Activated T-helper 1 cell treated with Interleukin-2 at 50 U/mL for 16 hours (primary cell): ENCODE measurements at regions not wholly inside any gene's neighbourhood (a gene's known extent, or its start where the extent isn't known, plus 50 kb on each side); places are given as distances from the start of the nearest gene placed in this dataset.

Source experiments
- DNase-seq: peaks from one replicate; pipeline ENCODE4 v3.0.0-alpha.2; 2020; ENCODE audit warnings: low read depth

- no peak for DNase-seq
Measured at GRCh38 chr10:43898592-43898991, 249.9 kb upstream of the ZNF32 start.

GRCh38 chr10:43897765-43898419 lies 249.2 kb upstream of the ZNF32 start:
- no peak for DNase-seq

GRCh38 chr10:43892062-43892770 lies 243.5 kb upstream of the ZNF32 start:
- DNase-seq = no peak

- DNase-seq = no peak
Measured at GRCh38 chr10:43891241-43891640, 242.6 kb upstream of the ZNF32 start.

- DNase-seq = no peak
Measured at GRCh38 chr10:43890124-43890523, 241.4 kb upstream of the ZNF32 start.

GRCh38 chr10:43888586-43888985 lies 239.9 kb upstream of the ZNF32 start:
- DNase-seq = no peak

- no peak for DNase-seq
Measured at GRCh38 chr10:43885842-43886241, 237.2 kb upstream of the ZNF32 start.

GRCh38 chr10:43885252-43885651 lies 236.6 kb upstream of the ZNF32 start:
- DNase-seq = no peak

- DNase-seq = no peak
Measured at GRCh38 chr10:43884501-43885105, 235.9 kb upstream of the ZNF32 start.

- DNase-seq = no peak
Measured at GRCh38 chr10:43882711-43883110, 234.0 kb upstream of the ZNF32 start.

- no peak for DNase-seq
Measured at GRCh38 chr10:43881657-43882056, 233.0 kb upstream of the ZNF32 start.

- DNase-seq = no peak
Measured at GRCh38 chr10:43880160-43880559, 231.5 kb upstream of the ZNF32 start.

GRCh38 chr10:43879742-43880141 lies 231.1 kb upstream of the ZNF32 start:
- no peak for DNase-seq

- no peak for DNase-seq
Measured at GRCh38 chr10:43879162-43879561, 230.5 kb upstream of the ZNF32 start.

GRCh38 chr10:43878386-43878785 lies 229.7 kb upstream of the ZNF32 start:
- no peak for DNase-seq

GRCh38 chr10:43876976-43877375 lies 228.3 kb upstream of the ZNF32 start:
- no peak for DNase-seq

- DNase-seq = no peak
Measured at GRCh38 chr10:43874984-43875383, 226.3 kb upstream of the ZNF32 start.

- DNase-seq = no peak
Measured at GRCh38 chr10:43873717-43874116, 225.0 kb upstream of the ZNF32 start.

GRCh38 chr10:43872644-43873043 lies 224.0 kb upstream of the ZNF32 start:
- no peak for DNase-seq

GRCh38 chr10:43871545-43871944 lies 222.9 kb upstream of the ZNF32 start:
- no peak for DNase-seq

- no peak for DNase-seq
Measured at GRCh38 chr10:43870968-43871439, 222.3 kb upstream of the ZNF32 start.

- no peak for DNase-seq
Measured at GRCh38 chr10:43869669-43870322, 221.1 kb upstream of the ZNF32 start.

GRCh38 chr10:43868952-43869351 lies 220.3 kb upstream of the ZNF32 start:
- no peak for DNase-seq
